EH (cell line): ENCODE measurements at regions not wholly inside any gene's neighbourhood (a gene's known extent, or its start where the extent isn't known, plus 50 kb on each side); places are given as distances from the start of the nearest gene placed in this dataset.

ENCODE experiments used
- DNase-seq: peaks from one replicate; pipeline ENCODE4 v3.0.0-alpha.2; 2015; ENCODE audit warnings: low read depth

DNA sequence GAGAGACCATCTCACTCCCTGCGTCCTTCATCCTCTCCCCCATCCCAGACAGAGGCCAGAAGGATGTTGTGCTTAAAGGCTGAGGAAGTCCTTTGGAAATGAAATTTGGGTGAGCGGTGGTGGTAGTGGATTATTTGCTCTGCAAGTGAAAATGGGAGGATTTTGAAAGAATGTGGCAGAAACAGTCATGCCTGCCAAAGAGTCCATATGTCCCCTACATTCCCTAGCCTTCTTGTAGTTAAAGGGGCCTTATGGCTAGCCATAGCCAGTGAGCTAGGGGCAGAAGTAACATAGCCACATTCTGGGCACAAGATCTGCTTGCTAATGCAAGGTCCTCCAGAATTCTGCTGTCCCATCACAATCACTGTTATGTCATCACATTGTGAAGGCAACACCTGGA lies 360.2 kb upstream of the TSHZ3 start:
- DNase-seq = no peak

DNA sequence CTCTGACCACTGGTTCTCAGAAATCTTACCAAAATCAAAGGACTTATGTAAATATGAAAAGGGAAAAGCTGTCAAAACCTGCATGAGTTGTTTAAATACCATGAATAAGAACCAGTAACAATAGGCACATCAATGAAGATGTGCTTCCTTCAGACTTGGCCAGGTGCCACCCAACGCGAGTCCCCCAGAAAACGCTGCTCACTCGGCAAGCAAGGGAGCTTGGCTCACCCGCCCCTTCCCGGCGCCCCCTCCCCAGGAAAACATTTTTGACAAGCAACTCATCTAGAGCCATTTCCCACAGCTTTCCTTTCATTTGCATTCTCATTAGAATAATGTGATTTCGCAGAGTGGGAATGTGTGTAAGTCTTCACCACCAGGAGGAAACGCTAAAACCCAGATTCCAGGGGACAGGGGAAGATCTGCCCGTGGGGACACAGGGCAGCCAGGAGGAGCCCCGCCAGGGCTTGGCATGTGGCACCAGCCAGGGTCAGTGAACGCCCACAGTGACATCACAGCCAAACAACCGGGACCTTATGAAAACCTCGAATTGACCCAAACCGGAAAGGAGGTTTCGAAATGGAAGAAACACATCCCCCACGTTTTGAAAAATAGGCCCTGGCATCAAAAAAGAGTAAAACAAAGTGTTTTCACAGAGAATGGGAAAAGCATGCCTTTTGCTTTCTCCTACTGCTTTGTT lies 366.2 kb upstream of the TSHZ3 start:
- no peak for DNase-seq

DNA sequence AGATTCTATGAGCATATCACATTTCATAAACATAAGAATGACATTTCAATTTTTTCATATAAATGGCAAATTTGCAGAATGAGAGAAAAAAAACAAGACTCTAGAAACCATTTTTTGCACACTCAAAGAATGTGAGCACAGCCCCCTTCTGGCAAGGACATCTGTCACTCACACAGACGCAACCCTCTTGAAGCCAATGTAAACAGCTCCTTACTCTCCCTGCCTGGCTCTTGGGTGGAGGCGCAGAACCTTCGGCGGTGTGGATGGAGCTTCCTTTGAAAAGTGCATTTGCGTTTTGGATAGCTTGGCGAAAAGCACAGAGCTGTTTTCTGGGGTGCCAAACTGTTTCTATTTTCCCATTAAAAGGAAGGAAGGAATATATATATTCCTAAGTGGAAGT lies 367.6 kb upstream of the TSHZ3 start:
- no peak for DNase-seq

DNA sequence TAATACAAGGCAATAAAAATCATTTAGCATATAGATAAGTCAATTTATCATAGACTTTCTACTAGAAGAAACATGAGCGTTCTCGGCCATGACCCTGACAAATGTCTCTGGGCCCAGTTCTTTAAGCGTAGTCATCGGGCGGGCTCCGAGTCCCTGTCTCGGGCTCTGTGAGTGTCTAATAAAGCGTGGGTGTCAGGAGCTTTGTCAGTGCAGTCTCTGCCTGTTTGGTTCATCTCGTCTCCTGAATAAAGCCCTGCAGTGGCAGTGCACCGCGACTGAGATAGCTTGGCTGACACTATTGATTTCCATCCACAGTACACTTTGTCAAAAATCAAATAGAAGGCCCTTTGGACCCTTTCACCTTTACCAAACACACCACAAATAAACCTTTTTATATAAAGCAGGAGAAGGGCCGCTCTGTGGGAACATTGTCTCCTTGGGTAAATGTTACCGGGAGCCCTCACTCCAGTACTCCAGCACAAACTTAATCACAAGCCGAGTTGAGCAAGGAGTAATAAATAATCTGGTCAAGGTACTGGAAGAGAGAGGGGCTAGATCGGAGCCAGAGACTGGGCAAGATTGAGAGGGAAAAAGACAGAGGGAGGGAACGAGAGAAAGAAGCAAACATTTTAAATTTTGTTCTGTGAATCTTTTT lies 368.2 kb upstream of the TSHZ3 start:
- no peak for DNase-seq

DNA sequence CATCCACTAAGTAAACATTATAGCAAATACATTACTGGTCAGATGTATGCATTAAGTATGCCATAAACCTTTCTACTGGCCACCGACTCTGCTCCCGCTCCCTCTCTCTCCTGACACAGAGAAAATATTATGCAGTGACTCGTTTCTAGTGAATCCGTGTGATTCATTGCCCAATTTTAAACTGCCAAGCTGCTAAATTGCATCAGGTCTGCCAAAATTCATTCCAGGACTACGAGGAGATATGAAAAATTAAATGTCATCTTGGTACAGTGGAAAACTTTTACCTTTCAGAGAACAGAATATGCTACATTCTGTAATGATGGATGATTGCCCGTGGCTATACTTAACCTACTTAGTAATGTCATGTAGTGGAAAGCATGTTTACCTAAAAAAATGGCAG lies 368.8 kb upstream of the TSHZ3 start:
- no peak for DNase-seq

DNA sequence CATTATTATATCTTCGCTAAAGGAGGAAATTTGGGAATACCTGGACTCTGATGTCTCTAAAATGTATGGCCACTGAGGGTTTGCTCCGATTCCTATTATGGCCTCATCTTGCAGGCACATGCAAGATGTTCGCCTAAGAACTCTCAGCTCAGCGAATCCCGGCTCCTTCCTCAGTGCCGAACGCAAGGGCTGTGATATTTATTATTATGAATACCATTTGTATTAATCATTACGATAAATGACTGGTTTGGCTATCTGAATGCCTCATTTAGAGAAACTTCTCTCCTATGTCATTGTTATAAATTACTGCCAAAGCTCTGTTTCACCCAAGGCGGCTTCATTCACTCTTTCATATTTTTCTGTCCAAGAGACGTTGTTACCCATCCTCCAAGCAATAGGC lies 369.7 kb upstream of the TSHZ3 start:
- no peak for DNase-seq

DNA sequence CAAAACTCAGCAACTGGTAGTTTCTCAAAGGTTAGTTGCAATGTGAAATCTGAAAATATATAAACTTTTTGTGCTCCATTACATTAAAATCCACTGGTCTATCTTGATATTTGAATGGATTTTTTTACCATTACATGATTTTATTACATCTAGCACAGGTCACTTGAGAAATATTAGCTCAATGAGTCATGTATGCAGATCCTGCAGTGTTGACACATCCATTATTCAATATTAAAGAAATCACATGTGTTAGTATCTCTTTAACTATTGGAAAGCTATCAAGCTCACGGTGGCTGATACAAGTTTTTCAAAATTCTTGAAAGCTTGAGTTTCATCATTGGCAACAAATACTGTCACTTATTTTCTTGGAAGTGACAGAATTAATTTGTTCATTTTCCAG lies 373.9 kb upstream of the TSHZ3 start:
- DNase-seq = no peak

DNA sequence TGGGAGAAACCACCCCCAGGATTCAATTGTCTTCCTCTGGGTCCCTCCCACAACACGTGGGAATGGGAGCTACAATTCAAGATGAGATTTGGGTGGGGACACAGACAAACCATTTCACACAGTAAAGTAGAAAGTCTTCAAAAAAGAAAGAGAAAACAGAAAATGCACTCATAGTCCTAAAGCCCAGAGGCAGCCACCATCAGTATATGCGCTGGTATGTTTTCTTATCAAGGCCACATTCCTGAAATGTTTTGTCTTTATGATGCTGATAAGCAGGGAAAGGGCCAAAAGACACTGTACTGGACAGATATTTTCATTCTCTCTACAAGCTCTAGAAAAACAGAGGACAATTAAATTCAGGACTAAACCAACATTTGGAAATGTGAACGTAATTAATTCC lies 375.8 kb upstream of the TSHZ3 start:
- no peak for DNase-seq

DNA sequence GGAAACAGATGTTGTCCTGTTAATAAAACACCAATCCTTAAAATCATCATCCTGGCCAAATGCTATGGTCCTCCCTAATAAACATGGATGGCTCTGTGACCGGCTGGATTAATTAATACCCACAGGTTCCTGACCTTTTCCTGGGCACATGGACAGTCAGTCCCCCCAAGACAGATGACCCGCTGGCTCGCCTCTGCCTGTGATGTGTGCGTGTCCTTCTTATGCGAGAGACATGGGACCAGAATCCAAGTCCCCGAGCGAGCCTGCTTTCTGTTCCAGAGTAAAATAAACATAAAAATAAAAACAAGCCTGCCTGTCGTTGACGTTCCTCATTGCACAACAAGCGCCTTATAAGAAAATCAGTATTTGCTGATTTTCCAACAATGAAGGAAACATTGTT lies 378.3 kb upstream of the TSHZ3 start:
- DNase-seq = no peak

DNA sequence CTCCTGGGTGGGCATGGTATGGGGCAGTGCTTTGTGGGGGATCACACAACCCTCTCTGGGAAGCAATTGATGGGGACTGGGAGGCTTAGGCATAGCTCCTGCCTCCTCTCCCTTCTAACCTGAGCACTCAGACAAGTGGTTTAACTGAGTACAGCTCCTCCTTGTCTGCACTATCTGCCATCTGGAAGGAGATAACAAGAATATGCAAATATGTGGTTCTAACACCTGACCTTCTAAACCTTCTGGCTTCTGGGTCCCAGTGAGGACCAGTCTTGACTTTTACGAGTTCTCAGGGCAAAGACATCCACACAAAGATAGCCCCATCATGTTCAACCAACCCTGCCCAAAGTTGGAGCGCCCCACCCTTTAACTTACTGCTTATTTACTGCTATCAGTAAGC lies 381.0 kb upstream of the TSHZ3 start:
- no peak for DNase-seq

DNA sequence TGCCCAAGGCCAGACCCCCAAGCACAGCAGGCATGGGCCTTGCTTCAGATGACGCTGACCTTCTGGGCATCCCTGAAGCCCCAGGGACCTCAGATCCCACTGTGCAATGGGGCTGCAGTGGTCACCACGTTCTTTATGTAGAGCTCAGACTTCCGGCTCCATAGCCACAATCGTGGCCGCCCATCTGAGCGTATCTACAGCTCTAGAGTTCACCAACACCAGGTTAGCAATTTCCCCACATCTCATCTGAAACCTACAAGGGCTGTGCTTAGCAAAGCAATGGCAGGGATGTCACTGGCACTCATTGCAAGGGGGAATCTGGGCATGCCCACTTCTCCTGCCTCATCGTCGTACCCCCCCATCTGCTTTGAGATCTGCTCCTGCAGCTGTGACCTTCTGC lies 384.4 kb upstream of the TSHZ3 start:
- no peak for DNase-seq

DNA sequence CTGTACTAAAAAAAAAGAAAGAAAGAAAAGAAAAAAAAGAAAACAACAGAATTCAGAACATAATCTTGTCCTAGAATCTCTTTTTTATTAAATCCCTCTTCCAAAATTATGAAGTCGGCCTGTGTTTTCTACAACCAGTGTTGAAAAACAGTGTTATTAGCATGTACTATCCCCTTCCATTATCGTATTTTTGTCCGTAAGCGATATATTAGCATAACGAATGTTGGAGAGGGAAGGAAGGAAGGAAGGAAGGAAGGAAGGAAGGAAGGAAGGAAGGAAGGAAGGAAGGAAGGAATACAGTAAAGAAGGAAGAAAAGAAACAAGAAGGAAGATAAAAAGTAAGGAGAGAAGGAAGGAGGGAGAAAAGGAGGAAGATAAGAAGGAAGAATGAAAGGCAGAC lies 393.0 kb upstream of the TSHZ3 start:
- DNase-seq = no peak

DNA sequence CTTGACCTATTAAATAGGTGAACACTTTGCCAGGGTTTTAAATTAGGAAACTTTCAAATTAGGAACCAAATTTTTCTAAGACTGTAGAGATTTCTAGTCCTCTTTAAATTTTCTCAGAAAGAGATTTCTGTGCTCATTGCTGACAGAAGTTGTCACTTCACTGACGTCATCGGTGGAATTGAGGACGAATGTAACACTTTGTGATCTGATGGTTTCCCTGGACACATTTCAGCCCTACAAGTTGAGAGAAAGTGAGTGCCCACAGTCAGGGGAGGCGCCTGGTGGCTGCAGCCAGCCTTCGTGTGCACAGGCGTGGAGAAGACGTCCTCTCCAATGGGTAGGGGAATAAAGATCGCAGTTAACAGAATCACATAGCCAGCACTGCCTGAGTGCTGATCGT lies 396.5 kb upstream of the TSHZ3 start:
- DNase-seq = no peak

DNA sequence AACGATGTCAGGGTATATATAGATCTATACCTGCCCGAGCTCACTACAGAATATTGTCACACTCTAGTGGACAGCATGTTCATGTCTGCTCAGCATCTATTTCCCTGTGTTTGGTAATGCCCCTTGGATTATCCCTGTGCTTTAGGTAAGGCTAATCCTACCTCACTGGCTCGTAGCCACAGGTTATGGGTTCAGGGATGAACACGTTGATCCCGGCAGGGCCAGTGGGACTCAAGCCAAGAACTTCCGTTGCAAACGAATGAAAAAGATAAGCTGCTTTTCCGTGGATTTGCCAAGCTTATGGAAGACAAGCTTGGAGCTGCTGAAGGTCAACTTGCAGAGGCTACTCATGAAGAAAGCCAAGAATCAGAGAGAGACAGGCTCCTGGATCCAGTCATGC lies 400.0 kb upstream of the TSHZ3 start:
- no peak for DNase-seq

DNA sequence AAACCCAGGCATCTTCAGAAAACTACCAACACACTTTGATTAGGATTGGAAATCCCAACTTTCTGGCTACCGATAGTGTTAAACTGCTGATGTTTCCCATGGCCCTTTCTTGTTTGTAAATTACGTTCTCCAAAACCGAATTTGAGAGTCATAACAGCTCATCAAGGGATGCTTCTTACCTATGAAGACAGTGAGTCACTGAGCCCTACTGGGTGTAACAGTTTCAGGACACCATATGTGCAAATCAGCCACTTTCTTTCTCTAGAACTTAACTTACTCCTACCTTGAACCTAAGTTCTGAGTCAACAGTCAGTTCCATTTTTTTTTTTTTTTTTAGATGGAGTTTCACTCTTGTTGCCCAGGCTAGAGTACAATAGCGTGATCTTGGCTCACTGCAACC lies 410.1 kb upstream of the TSHZ3 start:
- DNase-seq = no peak

DNA sequence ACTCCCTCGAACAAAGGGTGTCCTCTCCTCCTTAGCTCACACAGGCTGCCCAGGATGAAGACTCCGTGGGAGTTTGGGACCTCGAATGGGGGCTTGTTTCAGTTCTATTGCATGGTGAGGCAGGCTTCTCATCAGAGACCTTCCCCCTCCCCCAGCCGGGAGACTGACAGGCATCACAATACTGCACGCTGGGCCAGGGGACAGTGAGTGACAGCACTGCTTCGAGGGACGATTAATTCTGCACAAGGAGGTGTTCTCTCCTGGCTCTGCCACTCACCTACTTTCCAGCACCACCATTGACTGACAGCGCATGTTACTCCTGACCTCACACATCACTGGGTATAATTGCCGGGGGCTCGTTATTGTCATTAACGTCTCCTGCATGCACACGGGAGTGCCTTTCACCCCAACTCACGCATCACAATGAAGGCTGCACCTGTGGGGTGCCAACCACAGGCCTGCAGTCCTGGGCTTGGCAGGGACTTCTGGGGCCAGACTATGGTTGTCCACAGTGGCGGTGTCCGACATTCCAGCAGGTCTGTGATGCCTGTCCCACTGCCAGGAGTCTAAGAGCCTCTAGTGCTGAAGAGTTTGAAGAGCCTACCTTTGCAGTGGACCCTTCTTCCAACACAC lies 412.2 kb upstream of the TSHZ3 start:
- no peak for DNase-seq

DNA sequence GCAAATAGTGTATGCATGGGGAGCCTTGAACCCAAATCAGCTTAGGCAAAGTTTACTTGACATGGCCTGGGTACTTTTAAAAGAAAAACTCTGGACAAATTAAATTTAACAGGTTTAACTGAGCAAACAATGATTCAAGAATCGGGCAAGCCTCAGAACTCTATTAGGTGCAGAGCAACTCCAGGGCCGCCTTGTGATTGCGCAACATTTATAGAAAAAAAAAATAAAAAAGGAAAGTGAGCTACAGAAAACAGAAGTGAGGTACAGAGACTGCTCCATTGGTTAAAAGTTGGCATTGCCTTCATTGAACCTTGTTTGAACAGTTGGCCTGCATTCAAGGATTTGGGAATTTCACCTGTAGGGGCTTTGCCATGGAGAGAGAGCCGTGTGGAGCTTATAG lies 421.0 kb upstream of the TSHZ3 start:
- no peak for DNase-seq

DNA sequence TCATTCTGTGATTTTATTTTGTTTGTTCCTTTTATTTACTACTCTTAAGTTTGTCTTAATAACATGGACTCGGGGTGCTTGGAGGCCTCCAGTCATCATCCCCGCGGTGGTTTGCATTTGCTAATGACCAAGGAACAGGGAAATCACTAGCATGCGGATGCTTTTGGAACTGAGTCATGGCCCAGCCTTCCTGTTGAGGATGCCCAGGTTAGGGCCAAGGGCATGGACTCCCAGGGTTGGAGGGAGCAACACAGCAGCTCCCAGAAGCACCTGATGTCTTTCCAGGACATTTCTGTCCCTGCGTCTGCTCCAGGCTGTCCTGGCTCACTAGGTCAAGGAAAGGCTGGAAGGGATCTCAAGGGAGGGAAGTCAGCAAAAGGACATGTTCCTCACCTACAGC lies 423.7 kb upstream of the TSHZ3 start:
- DNase-seq = no peak

DNA sequence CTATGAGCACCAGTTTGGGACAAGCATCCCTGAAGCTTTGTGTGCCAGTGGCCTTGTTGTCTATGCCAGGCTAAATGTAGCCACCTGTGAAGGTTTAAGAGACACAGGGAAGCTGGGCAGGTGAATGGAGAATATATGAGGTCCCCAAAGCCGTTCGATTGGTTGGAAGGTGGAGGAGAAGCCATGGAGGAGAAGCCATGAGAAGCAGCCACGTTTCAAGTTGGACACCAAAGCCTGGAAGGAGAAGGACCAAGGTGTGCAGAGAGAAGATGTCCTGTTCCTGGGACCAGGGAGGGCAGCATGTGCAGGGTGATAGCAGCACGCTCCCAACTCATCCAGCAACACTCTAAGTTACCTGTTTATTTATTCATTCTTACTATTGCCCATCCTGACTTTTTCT lies 432.3 kb upstream of the TSHZ3 start:
- no peak for DNase-seq

DNA sequence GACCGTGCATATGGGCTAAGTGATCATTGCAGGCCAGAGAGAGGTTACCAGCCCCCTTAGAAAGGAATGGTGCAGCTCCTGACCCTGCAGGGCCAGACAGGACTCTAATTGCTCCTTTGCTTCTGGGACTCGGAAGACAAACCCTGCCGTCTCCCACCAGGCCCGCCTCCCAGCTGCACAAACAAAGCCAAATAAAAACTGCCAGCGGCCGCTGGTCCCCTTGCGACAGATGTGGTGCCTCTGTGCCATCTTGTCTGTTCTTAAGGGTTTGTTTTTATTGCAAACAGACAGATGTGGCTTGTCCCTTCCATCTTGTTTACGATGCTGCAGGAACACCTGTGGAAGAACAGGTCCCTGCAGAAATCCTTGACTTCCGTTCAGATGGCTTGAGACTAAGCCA lies 434.4 kb upstream of the TSHZ3 start:
- no peak for DNase-seq

DNA sequence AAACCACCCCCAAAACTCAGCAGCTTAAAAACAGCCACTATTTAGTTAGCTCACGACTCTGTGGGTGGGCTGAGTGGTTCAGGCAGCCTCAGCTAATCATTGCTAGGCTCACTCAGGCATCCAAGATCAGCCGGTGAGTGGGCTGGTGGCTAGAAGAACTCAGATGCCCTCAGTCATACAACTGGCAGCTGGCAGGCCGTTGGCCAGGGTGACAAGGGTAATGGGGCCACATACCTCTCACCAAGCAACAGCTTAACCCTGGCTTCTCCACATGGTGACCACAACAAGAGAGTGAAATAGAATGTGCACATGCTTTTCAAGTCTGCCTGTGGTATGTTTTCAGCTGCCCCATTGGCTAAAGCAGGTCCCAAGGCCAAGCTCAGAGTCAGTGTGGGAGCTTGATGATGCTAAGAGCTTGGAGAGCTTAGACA lies 435.4 kb upstream of the TSHZ3 start:
- DNase-seq = no peak

DNA sequence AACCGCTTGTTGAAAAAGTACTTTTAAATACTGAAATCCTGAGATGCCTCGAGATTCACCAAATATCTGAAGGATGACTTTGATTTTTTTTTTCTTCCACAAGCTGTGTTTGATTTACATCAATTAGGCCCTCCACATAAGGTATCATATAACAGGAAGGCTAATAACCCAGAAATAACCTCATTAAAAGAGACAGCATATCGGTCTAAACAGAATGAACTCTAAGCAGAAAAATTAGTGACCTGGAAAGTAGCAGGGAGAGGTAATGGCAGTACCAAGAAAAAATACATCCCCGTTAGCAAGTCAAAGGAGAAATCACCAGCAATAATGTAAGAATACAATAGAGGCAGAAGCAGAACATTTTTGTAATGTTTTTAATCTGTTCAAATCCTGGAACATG lies 452.4 kb upstream of the TSHZ3 start:
- DNase-seq = no peak

DNA sequence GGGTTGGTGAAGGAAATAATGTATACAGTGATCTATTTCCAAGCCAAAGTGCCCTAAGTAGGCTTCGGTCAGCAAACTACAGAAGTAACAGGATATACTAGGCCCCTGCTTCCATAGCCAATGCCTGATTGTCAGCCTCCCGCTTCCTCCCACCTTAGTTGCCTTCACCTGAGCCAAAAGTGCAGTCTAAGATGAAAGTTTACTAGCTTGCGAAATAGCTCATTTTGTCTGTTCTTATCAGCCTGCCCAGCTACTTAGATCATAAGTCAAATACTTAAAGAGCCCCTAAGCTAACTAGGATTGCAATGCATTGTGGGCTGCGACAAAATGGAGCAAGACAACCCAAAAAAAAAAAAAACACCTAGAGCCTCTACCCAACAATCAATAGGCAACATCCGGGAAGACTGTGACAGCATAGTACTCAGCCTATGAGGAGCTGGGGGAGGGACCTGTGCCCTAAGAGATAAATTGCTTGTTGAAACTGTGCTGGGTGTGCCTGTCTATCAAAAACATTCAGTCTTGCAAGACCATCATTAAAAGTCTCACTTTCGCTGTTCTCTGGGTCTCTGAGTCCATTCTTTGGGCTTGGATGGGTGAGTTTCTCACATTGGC lies 454.7 kb upstream of the TSHZ3 start:
- no peak for DNase-seq
